T-helper 1 cell (primary cell): ENCODE measurements at regions not wholly inside any gene's neighbourhood (a gene's known extent, or its start where the extent isn't known, plus 50 kb on each side); places are given as distances from the start of the nearest gene placed in this dataset.
"Not testable (repeated sequence)": the region's sequence is repeated elsewhere in the genome, so short reads cannot be mapped to it uniquely, and the experiment has no call there.

Experiments
- DNase-seq, 5 donors: peaks; one replicate each; pipeline ENCODE4 v3.0.0-alpha.2; 2012 to 2020

- no peak for DNase-seq
Observed at GRCh38 chr2:35510636-35511035, 844.9 kb upstream of the CRIM1 start.

- no peak for DNase-seq
Observed at GRCh38 chr2:35508601-35509000, 847.0 kb upstream of the CRIM1 start.

- DNase-seq, result no peak
Observed at GRCh38 chr2:35504419-35504818, 851.2 kb upstream of the CRIM1 start.

- DNase-seq, result no peak
Observed at GRCh38 chr2:35503738-35504199, 851.8 kb upstream of the CRIM1 start.

- no peak for DNase-seq
Observed at GRCh38 chr2:35503311-35503710, 852.3 kb upstream of the CRIM1 start.

GRCh38 chr2:35501076-35501475 is 854.5 kb upstream of the CRIM1 start:
- no peak for DNase-seq

- DNase-seq, result no peak
Observed at GRCh38 chr2:35496022-35496421, 859.6 kb upstream of the CRIM1 start.

GRCh38 chr2:35495182-35495581 is 860.4 kb upstream of the CRIM1 start:
- no peak for DNase-seq

GRCh38 chr2:35478121-35478520 is 877.5 kb upstream of the CRIM1 start:
- not testable (repeated sequence) for DNase-seq

GRCh38 chr2:35468245-35468644 is 887.3 kb upstream of the CRIM1 start:
- DNase-seq, result no peak

- DNase-seq, result no peak
Observed at GRCh38 chr2:35463805-35464596, 891.6 kb upstream of the CRIM1 start.

GRCh38 chr2:35462226-35462998 is 893.2 kb upstream of the CRIM1 start:
- no peak for DNase-seq

- DNase-seq, result no peak
Observed at GRCh38 chr2:35461406-35461805, 894.2 kb upstream of the CRIM1 start.

GRCh38 chr2:35454966-35455638 is 900.5 kb upstream of the CRIM1 start:
- no peak for DNase-seq

GRCh38 chr2:35447821-35448220 is 907.8 kb upstream of the CRIM1 start:
- DNase-seq, result no peak

GRCh38 chr2:35447215-35447614 is 908.4 kb upstream of the CRIM1 start:
- no peak for DNase-seq

- no peak for DNase-seq
Observed at GRCh38 chr2:35443087-35443486, 912.5 kb upstream of the CRIM1 start.

GRCh38 chr2:35441575-35441974 is 914.0 kb upstream of the CRIM1 start:
- not testable (repeated sequence) for DNase-seq

- DNase-seq, result not testable (repeated sequence)
Observed at GRCh38 chr2:35440308-35440707, 915.3 kb upstream of the CRIM1 start.

GRCh38 chr2:35436893-35437292 is 918.7 kb upstream of the CRIM1 start:
- not testable (repeated sequence) for DNase-seq

- no peak for DNase-seq
Observed at GRCh38 chr2:35428548-35428947, 927.0 kb upstream of the CRIM1 start.

- no peak for DNase-seq
Observed at GRCh38 chr2:35421485-35421884, 934.1 kb upstream of the CRIM1 start.

- no peak for DNase-seq
Observed at GRCh38 chr2:35417293-35417692, 938.3 kb upstream of the CRIM1 start.
